ENCODE measurements at regions not wholly inside any gene's neighbourhood (a gene's known extent, or its start where the extent isn't known, plus 50 kb on each side); places are given as distances from the start of the nearest gene placed in this dataset.

DNA sequence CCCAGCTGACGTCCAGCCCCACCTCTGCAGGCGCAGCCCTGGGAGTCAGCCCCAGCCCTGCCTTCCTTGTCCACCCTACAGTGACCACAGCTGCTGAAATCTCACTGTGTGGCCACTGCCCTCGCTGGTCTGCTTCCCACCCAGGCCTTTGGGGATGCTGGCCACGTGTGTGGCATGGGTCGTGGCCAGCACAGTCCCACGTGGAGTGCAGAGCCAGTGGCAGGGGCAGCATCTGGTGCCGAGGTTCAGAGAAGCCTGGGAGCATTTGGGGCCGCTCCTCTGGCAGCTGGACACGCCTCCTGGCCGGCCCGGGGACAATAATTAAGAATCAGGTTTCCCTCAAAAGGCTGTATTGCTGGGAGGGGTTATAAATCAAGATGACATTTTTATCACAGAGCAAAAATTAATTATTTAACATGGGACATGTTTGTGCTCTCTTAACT is 92.1 kb downstream of the HMX1 start:
- no peak for DNase-seq
- Mint-ChIP-seq H3K4me3 (no peak overlapping the region), H3K4me1 (no peaks in the 10 kb centered on the region), H3K36me3 (no peaks in the 10 kb centered on the region), H3K9me3 (no peaks in the 10 kb centered on the region), H3K27me3 (ENCODE audit: low read depth in 3 of 3) (no peaks in the 10 kb centered on the region), H3K27ac (no peak overlapping the region)

DNA sequence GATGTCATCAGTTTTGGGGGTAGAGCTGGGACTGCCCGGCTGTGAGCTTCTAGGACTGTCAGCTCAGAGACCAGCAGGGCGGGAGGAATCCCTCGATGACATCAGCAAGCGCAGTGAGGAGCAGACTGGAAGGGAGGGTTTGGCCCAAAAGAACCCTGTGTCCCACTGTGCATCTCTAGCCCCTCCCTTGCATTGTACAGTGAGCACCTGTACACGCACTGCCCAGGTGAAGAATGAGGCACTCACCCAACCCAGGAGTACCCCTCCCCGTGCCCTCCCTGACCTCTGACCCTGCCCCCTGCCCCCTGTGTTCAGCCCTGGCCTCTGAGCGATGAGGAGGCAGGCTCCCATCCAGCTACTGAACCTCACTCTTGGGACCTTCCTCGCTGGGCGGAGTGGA is 92.9 kb downstream of the HMX1 start:
- H3K9me3 Mint-ChIP-seq = no peaks in the 10 kb centered on the region
- no peak overlapping the region for H3K27ac Mint-ChIP-seq
- no peaks in the 10 kb centered on the region for H3K36me3 Mint-ChIP-seq
- DNase-seq = no peak
- no peaks in the 10 kb centered on the region for H3K4me1 Mint-ChIP-seq
- no peak overlapping the region for H3K4me3 Mint-ChIP-seq
- no peaks in the 10 kb centered on the region for H3K27me3 Mint-ChIP-seq (ENCODE audit: low read depth in 3 of 3)

DNA sequence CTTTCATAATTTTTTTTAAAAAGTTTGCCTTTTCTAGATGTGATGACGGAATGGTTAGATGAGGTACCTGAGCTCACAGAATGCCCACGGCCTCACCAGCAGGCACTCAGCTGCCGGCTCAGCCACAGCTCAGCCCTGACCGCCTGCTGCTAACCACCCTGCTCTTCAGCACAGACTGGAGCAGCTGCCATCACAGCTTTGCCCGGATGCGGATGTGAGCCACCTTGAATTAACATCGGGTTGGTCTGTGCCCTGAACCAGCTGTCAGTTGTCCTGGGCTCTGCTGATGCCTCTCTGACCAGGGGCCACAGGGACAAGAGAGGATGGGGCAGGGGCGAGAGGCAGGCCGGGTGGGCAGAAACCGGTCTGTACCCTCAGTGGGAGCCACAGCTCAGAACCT is 93.3 kb downstream of the HMX1 start:
- H3K9me3 Mint-ChIP-seq = no peaks in the 10 kb centered on the region
- H3K36me3 Mint-ChIP-seq = no peaks in the 10 kb centered on the region
- no peak for DNase-seq
- no peaks in the 10 kb centered on the region for H3K27me3 Mint-ChIP-seq (ENCODE audit: low read depth in 3 of 3)
- H3K4me3 Mint-ChIP-seq = no peak overlapping the region
- no peaks in the 10 kb centered on the region for H3K4me1 Mint-ChIP-seq
- no peak overlapping the region for H3K27ac Mint-ChIP-seq

DNA sequence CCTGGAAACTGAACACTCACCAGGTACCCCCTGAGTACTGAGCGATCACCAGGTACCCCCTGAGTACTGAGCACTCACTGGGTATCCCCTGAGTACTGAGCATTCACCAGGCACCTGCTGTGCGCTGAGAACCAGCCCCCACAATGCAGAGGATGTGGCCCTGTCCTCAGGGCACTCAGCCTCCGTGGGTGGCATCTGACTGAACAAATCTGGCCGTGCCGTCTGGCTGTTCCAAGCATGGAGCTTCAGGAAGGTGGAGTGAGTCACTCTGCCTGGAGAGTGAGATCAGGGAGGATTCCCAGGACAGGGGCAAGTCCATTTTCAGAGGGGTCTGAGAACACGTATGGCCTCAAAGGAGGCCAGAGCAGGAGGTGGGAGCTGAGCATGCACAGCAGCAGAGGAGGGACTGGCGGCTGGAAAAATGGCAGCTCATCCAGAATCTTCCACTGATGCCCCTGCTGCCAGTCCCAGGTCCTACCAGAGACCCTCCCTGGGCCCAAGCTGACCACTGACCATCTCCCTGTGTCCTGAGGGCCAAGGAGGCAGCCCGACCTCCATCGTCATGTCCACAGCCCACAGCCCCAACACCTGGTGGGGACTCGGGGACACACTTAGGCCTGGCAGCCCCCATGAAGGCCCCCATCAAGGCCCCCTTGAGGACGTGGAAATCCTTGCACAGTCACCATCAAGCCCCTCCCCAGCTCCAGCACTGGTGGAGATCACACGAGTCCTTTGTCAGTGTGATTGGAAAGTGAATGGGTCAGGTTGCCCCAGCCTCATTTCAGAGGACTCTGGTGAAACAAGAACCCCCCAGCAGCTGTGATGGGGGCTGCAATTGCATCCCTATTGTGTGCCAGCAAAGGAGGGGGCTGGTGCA is 94.1 kb downstream of the HMX1 start:
- DNase-seq = no peak
- Mint-ChIP-seq H3K4me3 (no peak overlapping the region), H3K27ac (no peak overlapping the region), H3K27me3 (ENCODE audit: low read depth in 3 of 3) (no peaks in the 10 kb centered on the region), H3K9me3 (no peaks in the 10 kb centered on the region), H3K36me3 (no peaks in the 10 kb centered on the region), H3K4me1 (no peaks in the 10 kb centered on the region)

DNA sequence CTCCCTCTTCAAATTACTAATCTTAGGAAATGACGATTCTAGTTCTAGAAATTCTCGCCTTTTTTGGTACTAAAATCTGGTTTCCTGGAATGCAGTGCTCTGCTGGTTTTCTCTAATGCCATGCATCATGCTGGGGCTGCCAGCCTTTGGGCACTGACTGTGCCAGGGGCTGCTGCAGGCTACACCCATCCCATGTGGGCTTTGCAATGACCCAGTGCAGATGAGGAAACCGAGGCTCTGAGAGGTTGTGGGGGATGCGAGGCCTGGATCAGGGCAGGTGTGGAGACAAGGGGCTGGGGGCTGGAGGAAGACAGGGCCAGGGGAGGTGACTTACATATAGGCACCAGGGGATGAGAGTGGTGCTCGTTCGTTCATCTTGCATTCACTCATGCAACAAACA is 95.3 kb downstream of the HMX1 start:
- no peaks in the 10 kb centered on the region for H3K27me3 Mint-ChIP-seq (ENCODE audit: low read depth in 3 of 3)
- no peaks in the 10 kb centered on the region for H3K4me1 Mint-ChIP-seq
- no peaks in the 10 kb centered on the region for H3K9me3 Mint-ChIP-seq
- H3K4me3 Mint-ChIP-seq = no peak overlapping the region
- no peak overlapping the region for H3K27ac Mint-ChIP-seq
- no peaks in the 10 kb centered on the region for H3K36me3 Mint-ChIP-seq
- no peak for DNase-seq

DNA sequence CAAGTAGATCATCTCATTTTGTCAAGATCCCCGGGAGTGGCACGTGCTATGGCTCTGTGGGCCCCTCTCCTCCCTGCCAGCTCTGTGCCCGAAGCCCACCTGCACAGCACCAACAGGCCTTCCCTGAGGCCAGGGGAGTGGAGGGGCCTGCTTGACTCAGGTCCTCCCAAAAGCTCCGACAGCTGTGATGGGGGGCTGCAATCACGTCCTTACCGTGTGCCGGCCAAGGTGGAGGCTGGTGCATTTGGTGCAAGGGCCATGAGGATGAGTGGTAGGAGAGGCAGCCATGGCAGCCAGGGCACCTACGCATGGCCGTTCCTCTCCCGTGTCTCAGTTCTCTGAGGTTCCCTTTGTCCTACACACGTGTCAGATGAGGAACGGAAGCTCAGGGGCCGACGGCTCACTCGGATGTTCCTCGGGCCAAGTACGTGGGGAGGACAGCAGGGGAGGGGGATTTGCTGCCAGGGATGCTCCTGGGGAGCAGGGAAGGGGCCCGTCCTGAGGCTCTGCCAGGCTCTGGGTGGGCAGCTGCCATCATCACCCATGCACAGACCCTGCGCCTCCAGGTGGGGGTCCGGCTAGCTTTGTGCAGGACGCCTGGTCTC is 95.8 kb downstream of the HMX1 start:
- DNase-seq = no peak
- Mint-ChIP-seq H3K27me3 (ENCODE audit: low read depth in 3 of 3) (no peaks in the 10 kb centered on the region), H3K4me3 (no peak overlapping the region)

DNA sequence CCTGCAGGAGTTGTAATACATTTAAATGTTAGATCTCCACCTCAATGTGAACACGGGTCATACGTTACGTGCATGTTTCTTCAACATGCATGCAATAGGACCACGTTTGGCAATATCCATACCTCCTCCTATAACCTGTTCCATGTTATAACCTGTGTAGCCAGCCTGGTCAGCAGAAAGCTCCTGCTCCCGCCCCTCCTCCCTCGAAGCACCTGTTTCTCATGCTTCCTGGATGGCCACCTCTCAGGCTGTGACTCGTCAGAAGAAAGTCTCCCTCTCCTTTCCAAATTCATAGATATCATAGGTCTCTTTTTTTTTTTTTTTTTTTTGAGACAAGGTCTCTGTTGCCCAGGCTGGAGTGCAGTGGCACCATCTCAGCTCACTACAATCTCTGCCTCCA is 96.5 kb downstream of the HMX1 start:
- no peak overlapping the region for H3K4me3 Mint-ChIP-seq
- H3K27ac Mint-ChIP-seq = no peak overlapping the region
- H3K27me3 Mint-ChIP-seq (ENCODE audit: low read depth in 3 of 3) = no peaks in the 10 kb centered on the region
- no peaks in the 10 kb centered on the region for H3K9me3 Mint-ChIP-seq
- no peak for DNase-seq
- no peaks in the 10 kb centered on the region for H3K4me1 Mint-ChIP-seq
- H3K36me3 Mint-ChIP-seq = no peaks in the 10 kb centered on the region

More for the DNA sequence above, 95.8 kb downstream of the HMX1 start:
- Mint-ChIP-seq H3K9me3 (no peaks in the 10 kb centered on the region), H3K36me3 (no peaks in the 10 kb centered on the region), H3K27ac (no peak overlapping the region), H3K4me1 (no peaks in the 10 kb centered on the region)

DNA sequence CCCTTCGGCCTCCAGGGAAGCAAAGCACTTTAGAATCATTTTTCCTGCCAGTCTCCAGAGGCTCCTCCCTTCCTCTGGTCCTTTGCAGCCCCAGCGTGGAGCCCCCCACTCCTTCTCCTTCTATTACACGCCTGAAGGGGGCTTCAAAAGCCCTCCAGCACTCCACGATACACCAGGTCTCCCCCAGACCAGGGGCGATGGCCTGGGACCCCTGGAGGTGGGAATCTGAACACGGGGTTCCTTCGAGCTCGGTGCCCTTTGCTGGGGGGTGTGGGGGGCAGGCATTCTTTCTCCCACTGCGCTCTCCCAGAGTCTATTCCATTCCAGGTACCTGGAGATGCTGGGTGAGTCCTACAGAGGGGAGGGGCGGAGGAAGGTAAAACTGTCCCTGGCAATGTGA is 97.6 kb downstream of the HMX1 start:
- DNase-seq = no peak
- no peaks in the 10 kb centered on the region for H3K4me1 Mint-ChIP-seq
- no peak overlapping the region for H3K4me3 Mint-ChIP-seq
- H3K27me3 Mint-ChIP-seq (ENCODE audit: low read depth in 3 of 3) = no peaks in the 10 kb centered on the region
- H3K9me3 Mint-ChIP-seq = no peaks in the 10 kb centered on the region
- no peaks in the 10 kb centered on the region for H3K36me3 Mint-ChIP-seq
- H3K27ac Mint-ChIP-seq = no peak overlapping the region

DNA sequence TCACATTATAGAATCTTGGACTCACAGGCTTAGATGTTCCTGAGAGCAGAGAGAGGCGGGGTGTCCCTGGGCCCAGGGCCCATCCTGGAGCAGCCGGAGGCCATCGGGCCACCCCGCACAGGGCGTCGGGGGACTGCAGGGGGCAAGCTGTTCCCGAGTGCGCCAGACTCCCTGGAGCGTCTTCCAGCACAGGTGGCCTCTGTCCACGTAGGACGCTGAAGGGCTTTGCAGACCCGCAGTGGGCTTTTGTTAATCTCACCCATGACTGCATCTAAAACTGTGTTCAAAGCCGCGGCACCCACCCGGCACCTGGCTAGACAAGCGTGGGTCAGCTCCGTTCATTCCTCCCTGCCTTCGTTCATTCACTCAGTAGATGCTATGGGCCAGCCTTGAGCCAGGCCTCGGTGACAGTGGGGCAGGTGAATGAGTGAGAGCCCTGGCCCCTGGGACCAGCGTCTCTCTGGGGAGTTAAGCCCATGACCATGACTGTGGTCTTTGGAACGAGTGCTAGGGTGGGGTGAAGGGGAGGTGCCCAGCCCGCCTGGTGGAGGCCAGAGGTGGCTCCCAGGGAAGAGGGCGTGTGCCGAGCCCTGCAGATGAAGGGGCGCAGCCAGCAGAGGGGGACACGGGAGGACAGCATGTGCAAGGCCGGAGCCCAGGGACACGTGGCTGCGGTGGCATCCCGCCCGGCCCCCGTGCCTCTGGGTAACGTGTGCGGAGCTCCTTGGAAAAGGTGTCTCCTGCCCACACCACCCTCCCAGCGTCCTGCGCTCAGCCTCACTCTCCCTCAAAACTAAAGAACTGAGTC is 98.3 kb downstream of the HMX1 start:
- Mint-ChIP-seq H3K36me3 (no peaks in the 10 kb centered on the region), H3K4me3 (no peak overlapping the region), H3K27ac (no peak overlapping the region), H3K9me3 (no peaks in the 10 kb centered on the region), H3K4me1 (no peaks in the 10 kb centered on the region), H3K27me3 (ENCODE audit: low read depth in 3 of 3) (peaks cover 0 to 2% (median 0%) of the 10 kb centered on the region in 3 donors)
- DNase-seq = no peak

DNA sequence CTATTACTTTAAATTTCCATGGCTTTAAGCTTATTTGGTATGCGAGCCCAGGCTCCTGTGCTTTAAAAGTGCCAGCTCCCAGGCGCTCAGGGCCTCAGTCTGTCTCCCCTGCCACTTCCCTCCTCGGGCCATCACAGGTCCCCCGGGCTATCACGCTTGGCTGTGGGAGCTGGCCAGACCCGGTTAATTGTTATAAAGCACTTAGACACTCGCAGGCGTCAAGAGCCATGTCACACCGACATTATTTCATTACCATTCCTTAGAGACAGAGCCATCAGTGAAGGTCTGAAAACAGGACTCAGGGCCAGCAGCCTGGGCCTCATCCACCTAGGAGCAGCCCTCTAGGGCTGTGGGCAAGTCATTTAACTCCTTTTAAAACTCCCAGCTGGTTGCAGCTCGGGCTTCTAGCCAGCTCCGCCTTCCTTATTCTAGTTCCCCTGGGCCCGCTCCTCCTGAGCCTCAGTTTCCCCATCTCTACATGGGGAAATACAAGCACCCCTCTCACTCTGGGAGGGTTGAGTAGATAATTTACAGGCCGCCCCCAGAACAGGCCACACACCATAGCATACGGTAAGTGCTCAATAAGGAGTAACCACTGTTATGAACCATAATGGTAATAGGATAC is 99.0 kb downstream of the HMX1 start:
- no peaks in the 10 kb centered on the region for H3K36me3 Mint-ChIP-seq
- DNase-seq = no peak
- no peak overlapping the region for H3K27ac Mint-ChIP-seq
- no peak overlapping the region for H3K4me3 Mint-ChIP-seq
- H3K27me3 Mint-ChIP-seq (ENCODE audit: low read depth in 3 of 3) = peaks cover 0 to 2% (median 0%) of the 10 kb centered on the region in 3 donors
- no peaks in the 10 kb centered on the region for H3K4me1 Mint-ChIP-seq
- H3K9me3 Mint-ChIP-seq = no peaks in the 10 kb centered on the region

DNA sequence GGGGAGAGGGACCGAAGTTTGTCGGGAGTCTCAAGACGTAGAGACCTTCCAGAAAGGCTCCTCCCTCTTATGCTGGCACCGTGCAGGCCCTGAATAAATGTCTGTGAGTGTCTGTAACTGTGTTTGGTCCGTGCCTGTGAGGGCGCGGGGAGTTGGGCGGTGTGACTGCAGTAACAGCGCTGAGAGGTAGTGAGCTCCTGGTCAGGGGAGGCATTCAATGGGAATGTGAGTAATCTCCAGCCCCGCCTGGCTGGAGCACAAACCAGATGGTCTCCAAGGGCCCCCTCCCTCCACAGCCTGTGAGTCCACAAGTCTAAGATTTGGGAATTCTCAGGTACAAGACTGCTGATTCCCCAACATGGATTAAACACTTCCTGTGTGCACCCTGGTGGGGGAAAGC is 100.0 kb downstream of the HMX1 start:
- Mint-ChIP-seq H3K4me1 (no peaks in the 10 kb centered on the region), H3K27ac (no peak overlapping the region), H3K36me3 (no peaks in the 10 kb centered on the region), H3K9me3 (no peaks in the 10 kb centered on the region), H3K4me3 (no peak overlapping the region), H3K27me3 (ENCODE audit: low read depth in 3 of 3) (peaks cover 0 to 2% (median 0%) of the 10 kb centered on the region in 3 donors)
- DNase-seq = no peak

DNA sequence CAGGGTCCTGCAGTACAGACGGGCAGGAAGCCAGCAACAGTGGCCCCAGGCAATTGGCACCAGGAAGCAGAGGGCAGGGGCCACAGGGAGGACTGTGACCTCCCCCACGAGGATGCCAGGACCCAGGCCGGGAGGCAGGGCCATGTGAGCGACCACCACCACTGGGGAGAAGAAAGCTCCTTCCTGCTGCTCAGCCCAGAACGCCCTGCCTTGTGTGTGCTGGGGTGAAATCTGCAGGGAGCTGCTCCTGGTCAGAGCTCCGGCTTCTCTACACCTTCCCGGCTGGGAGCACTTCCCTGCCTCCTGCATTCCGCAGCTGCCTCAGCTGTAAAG is 100.4 kb downstream of the HMX1 start:
- no peak for DNase-seq
- Mint-ChIP-seq H3K4me1 (no peaks in the 10 kb centered on the region), H3K4me3 (no peak overlapping the region), H3K9me3 (no peaks in the 10 kb centered on the region), H3K27ac (no peak overlapping the region), H3K36me3 (no peaks in the 10 kb centered on the region), H3K27me3 (ENCODE audit: low read depth in 3 of 3) (peaks cover 0 to 2% (median 0%) of the 10 kb centered on the region in 3 donors)

DNA sequence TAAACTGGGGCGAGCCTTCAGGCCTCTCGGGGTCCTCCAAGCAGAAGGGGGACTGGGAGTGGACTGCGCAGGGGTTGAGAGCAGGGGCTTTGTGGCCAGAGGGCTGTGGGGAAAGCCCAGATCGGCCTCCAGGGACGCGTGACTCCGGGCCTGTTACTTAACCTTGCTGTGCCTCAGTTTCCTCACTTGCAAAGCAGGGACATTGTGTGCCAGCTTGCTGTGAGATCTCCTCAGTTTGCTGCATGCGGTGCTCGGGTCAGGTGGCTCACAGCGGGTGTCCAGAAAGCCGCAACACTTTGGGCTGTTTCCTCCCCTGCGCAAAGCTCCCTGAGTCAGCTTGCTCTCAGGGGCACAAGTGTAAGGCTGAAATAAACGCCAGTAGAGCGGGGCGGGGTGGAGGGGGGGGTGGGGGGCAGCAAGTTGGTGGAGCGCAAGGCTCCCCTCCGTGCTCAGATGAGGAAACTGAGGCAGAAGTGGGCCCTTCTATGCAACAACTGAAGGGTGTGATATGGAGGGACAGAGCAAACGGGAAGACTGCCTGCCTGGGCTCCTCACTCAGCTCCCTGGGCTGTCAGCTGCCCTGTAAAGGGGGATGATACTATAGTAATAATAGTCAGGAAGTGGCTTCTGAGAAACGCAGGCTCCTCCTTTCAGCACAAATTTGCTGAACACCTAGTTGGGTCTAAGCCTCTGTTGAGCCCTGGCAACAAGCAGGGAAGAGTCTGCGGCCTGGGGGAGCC is 101.0 kb downstream of the HMX1 start:
- Mint-ChIP-seq H3K36me3 (no peaks in the 10 kb centered on the region), H3K27me3 (ENCODE audit: low read depth in 3 of 3) (peaks cover 0 to 2% (median 0%) of the 10 kb centered on the region in 3 donors), H3K4me3 (no peak overlapping the region), H3K27ac (no peak overlapping the region), H3K9me3 (no peaks in the 10 kb centered on the region), H3K4me1 (no peaks in the 10 kb centered on the region)
- DNase-seq = no peak
